SK-N-SH (cell line): ENCODE measurements at regions not wholly inside any gene's neighbourhood (a gene's known extent, or its start where the extent isn't known, plus 50 kb on each side); places are given as distances from the start of the nearest gene placed in this dataset.

ENCODE experiments used
- CTCF ChIA-PET: fragments of 300-600, 350-600 bp; formaldehyde crosslinking; extraction: SDS; loops from one replicate; lab custom pipeline; 2021; lab: Yijun Ruan, JAX
- POLR2A ChIA-PET: fragments of 350-600 bp; sonication (Branson Sonifier 250); formaldehyde crosslinking; extraction: SDS; loops from one replicate; lab custom pipeline; 2020; ENCODE audit warnings: antibody characterized with exemption, inconsistent platforms; lab: Yijun Ruan, JAX
- DNase-seq: peaks from one replicate; pipeline ENCODE4 v3.0.0; 2012
- H2AFZ ChIP-seq: fragments of 200-600 bp; sonication (generic); 2 replicates; pipeline ENCODE4 v1.8.1; 2016; ENCODE audit warnings: antibody characterized with exemption, mild to moderate bottlenecking, low read depth
- H3F3A ChIP-seq: fragments of 200-600 bp; sonication (generic); replicated peaks from 2 replicates; pipeline ENCODE3; 2016; ENCODE audit warnings: antibody characterized with exemption, mild to moderate bottlenecking; ENCODE audit not compliant: insufficient read depth
- H3K27ac ChIP-seq, 2 experiments: fragments of 200-500 bp in 1 of 2; fragments of 200-600 bp in 1 of 2; sonication (Bioruptor generic) in 1 of 2; sonication (generic), shearing (Covaris generic) in 1 of 2; 2 replicates each; pipeline versions ENCODE4 v1.5.1 to v1.6.1; 2014 to 2016; ENCODE audit warnings: low read depth in 2 of 2, inconsistent platforms in 1 of 2, low read length in 1 of 2, mild to moderate bottlenecking in 1 of 2, mixed read lengths in 1 of 2
- H3K27me3 ChIP-seq: fragments of 200-600 bp; sonication (generic), shearing (Covaris generic); 2 replicates; pipeline ENCODE4 v1.6.1; 2016; ENCODE audit warnings: mixed run types; ENCODE audit not compliant: insufficient read depth
- H3K36me3 ChIP-seq, 2 experiments: fragments of 200-500 bp in 1 of 2; fragments of 200-600 bp in 1 of 2; sonication (Bioruptor generic) in 1 of 2; sonication (generic) in 1 of 2; replicated peaks in 1 of 2; 2 replicates each; pipeline versions ENCODE3 to v1.5.1; 2014 to 2016; ENCODE audit warnings: low read length in 1 of 2, mild to moderate bottlenecking in 1 of 2; ENCODE audit not compliant: insufficient read depth in 2 of 2, control insufficient read depth in 1 of 2
- H3K4me1 ChIP-seq, 2 experiments: fragments of 200-500 bp in 1 of 2; fragments of 200-600 bp in 1 of 2; sonication (Bioruptor generic) in 1 of 2; sonication (generic), shearing (Covaris generic) in 1 of 2; 2 replicates each; pipeline versions ENCODE4 v1.5.1 to v1.6.1; 2014 to 2016; ENCODE audit warnings: low read depth in 1 of 2, low read length in 1 of 2, mixed run types in 1 of 2; ENCODE audit not compliant: insufficient read depth in 2 of 2, control insufficient read depth in 1 of 2
- H3K4me2 ChIP-seq: fragments of 200-600 bp; sonication (generic), shearing (Covaris generic); 2 replicates; pipeline ENCODE4 v1.6.1; 2017; ENCODE audit warnings: mixed run types
- H3K4me3 ChIP-seq, 2 experiments: fragments of 200-500 bp in 1 of 2; fragments of 200-600 bp in 1 of 2; sonication (Bioruptor generic) in 1 of 2; sonication (generic), shearing (Covaris generic) in 1 of 2; 2 replicates each; pipeline versions ENCODE4 v1.5.1 to v1.8.1; 2014 to 2016; ENCODE audit warnings: low read depth in 2 of 2, inconsistent platforms in 1 of 2, low read length in 1 of 2, mild to moderate bottlenecking in 1 of 2, mixed read lengths in 1 of 2, moderate library complexity in 1 of 2
- H3K79me2 ChIP-seq: fragments of 200-600 bp; sonication (generic); 2 replicates; pipeline ENCODE4 v1.8.1; 2017; ENCODE audit warnings: mild to moderate bottlenecking; ENCODE audit not compliant: insufficient read depth
- H3K9ac ChIP-seq: fragments of 200-600 bp; sonication (generic); 2 replicates; pipeline ENCODE4 v1.6.1; 2017; ENCODE audit warnings: mixed run types
- H3K9me2 ChIP-seq: fragments of 200-600 bp; sonication (generic); 2 replicates; pipeline ENCODE4 v1.6.1; 2017; ENCODE audit warnings: mixed run types
- H3K9me3 ChIP-seq: fragments of 200-600 bp; sonication (generic); 2 replicates; pipeline ENCODE4 v1.6.1; 2017; ENCODE audit warnings: mixed run types, mild to moderate bottlenecking, moderate library complexity
- H4K20me1 ChIP-seq: fragments of 200-600 bp; sonication (generic); 2 replicates; pipeline ENCODE4 v1.6.1; 2017; ENCODE audit warnings: mild to moderate bottlenecking, mixed run types; ENCODE audit not compliant: insufficient read depth
- CHD2 ChIP-seq: fragments of 150-350 bp; IDR thresholded peaks from 2 replicates; pipeline ENCODE4 v1.6.1; 2018; ENCODE audit warnings: low read length; ENCODE audit not compliant: partially characterized antibody
- EP300 ChIP-seq, 2 experiments: IDR thresholded peaks; 2 replicates each; pipeline versions ENCODE4 v1.4.0 to v1.6.1; 2012; ENCODE audit warnings: borderline replicate concordance in 1 of 2, low read depth in 1 of 2, low read length in 1 of 2
- EZH2phosphoT487 ChIP-seq: fragments of 200-600 bp; sonication (generic); IDR thresholded peaks from 2 replicates; pipeline ENCODE4 v1.6.1; 2017; ENCODE audit warnings: low read depth, mixed run types, mild to moderate bottlenecking, antibody characterized with exemption, moderate library complexity, borderline replicate concordance
- FOXJ3 ChIP-seq: sonication (generic); formaldehyde crosslinking; IDR thresholded peaks from 2 replicates; pipeline ENCODE4 v1.5.1; 2020; ENCODE audit warnings: mild to moderate bottlenecking, missing genetic modification reagents
- FOXM1 ChIP-seq: IDR thresholded peaks from 2 replicates; pipeline ENCODE4 v1.4.0; 2012; ENCODE audit warnings: low read depth, mild to moderate bottlenecking
- GABPA ChIP-seq: IDR thresholded peaks from 2 replicates; pipeline ENCODE4 v1.4.0; 2012; ENCODE audit warnings: low read depth, mild to moderate bottlenecking
- MEF2A ChIP-seq: IDR thresholded peaks from 2 replicates; pipeline ENCODE4 v1.4.0; 2012; ENCODE audit warnings: low read depth, borderline replicate concordance
- MXI1 ChIP-seq: IDR thresholded peaks from 2 replicates; pipeline ENCODE4 v1.6.1; 2012; ENCODE audit warnings: mild to moderate bottlenecking, low read depth, low read length, improper control_type of control experiment
- NFIC ChIP-seq: IDR thresholded peaks from 2 replicates; pipeline ENCODE4 v1.4.0; 2012; ENCODE audit warnings: borderline replicate concordance
- NRF1 ChIP-seq: IDR thresholded peaks from 2 replicates; pipeline ENCODE4 v1.6.1; 2012; ENCODE audit warnings: low read depth, mild to moderate bottlenecking, low read length
- RCOR1 ChIP-seq: fragments of 150-350 bp; IDR thresholded peaks from 2 replicates; pipeline ENCODE4 v1.6.1; 2017; ENCODE audit warnings: antibody characterized with exemption, low read length
- USF2 ChIP-seq: fragments of 150-350 bp; IDR thresholded peaks from 2 replicates; pipeline ENCODE4 v1.6.1; 2017; ENCODE audit warnings: antibody characterized with exemption, low read length, low read depth, borderline replicate concordance
- YY1 ChIP-seq: IDR thresholded peaks from 2 replicates; pipeline ENCODE4 v1.4.0; 2012; ENCODE audit warnings: low read depth, mild to moderate bottlenecking
- ZBTB33 ChIP-seq: IDR thresholded peaks from 2 replicates; pipeline ENCODE4 v1.4.0; 2012; ENCODE audit warnings: low read depth, borderline replicate concordance
- WGBS: methylation state at CpG from one replicate; pipeline ENCODE4 v1.1.6; 2017; ENCODE audit warnings: low lambda C conversion rate; 5-methylcytosine and 5-hydroxymethylcytosine counted together

GRCh38 chr5:89847743-89848142 lies 561.8 kb downstream of the CETN3 start:
- Histone ChIP-seq H3K4me1 (peaks cover 5 to 13% of the 10 kb centered on the region in 2 experiments; a peak in 2 of 4 replicates), H3K36me3 (no peaks in the 10 kb centered on the region), H2AFZ (peak overlapping the region; percentile 45; the same call in 1 of the 2 replicates), H3K9ac (no peak overlapping the region), H3K27ac (peak overlapping the region in 1 of 2 experiments; percentile 53; a peak in 2 of 4 replicates), H3K4me2 (no peak overlapping the region), H3K9me3 (no peaks in the 10 kb centered on the region), H3K27me3 (no peaks in the 10 kb centered on the region), H3K9me2 (no peaks in the 10 kb centered on the region), H3K79me2 (no peaks in the 10 kb centered on the region), H4K20me1 (no peaks in the 10 kb centered on the region), H3K4me3 (0 out of 4 replicates have a peak overlapping the region, but pooled peaks of 1 of the 2 experiments have one; percentile 6), H3F3A (no peaks in the 10 kb centered on the region)
- TF ChIP-seq MXI1 (no peak), EP300 (IDR thresholded peaks at IDR 0.05; ENCODE audit: borderline replicate concordance in 1 of 2, low read depth in 1 of 2, low read length in 1 of 2) (no peak), USF2 (no peak), FOXM1 (no peak), NRF1 (no peak), GABPA (no peak), NFIC (no peak), EZH2phosphoT487 (no peak), ZBTB33 (no peak), FOXJ3 (CRISPR knock-in tag) (no peak)
- 26% methylated on average over 4 of the region's 4 CpGs for WGBS
- ChIA-PET POLR2A (no interaction called here), CTCF (interaction anchor here (0.8 to 2.1 kb wide), 3 partner anchors 10 to 1118 kb away, joined by 4 to 6 read pairs (median 4); no protein-coding TSS in a partner anchor)
- no peak for DNase-seq

DNA sequence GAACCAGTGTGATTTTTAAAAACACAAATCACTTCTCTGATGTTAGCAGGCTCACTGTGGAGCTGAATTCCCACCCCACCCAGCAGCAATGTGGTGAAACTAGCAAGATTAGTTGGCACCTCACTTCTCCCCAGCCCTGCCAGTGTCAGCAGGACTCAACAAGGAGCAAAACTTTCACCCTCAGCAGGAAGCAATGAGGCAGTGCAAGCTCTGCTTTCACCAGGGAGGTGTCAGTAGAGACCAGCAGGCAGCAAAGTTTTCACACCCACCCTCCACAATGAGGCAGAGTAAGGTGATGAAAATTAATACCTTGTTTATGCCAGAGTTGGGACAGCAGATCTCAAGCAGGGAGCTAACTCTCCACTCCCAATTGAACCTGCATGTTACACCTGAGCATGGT lies 565.0 kb downstream of the CETN3 start:
- Histone ChIP-seq H3K4me3 (no peak overlapping the region), H4K20me1 (no peaks in the 10 kb centered on the region), H3K9me3 (no peaks in the 10 kb centered on the region), H3K4me2 (no peak overlapping the region), H3K27ac (no peak overlapping the region), H3K9ac (no peak overlapping the region), H3F3A (no peaks in the 10 kb centered on the region), H3K9me2 (no peaks in the 10 kb centered on the region), H3K36me3 (no peaks in the 10 kb centered on the region), H2AFZ (no peak overlapping the region), H3K4me1 (peaks cover 5 to 11% of the 10 kb centered on the region in 2 experiments; a peak in 2 of 4 replicates), H3K79me2 (no peaks in the 10 kb centered on the region), H3K27me3 (no peaks in the 10 kb centered on the region)
- DNase-seq: no peak
- ChIA-PET CTCF (interaction anchor here (1.0 kb wide), 1 partner anchor 12 kb away, joined by 4 read pairs; no protein-coding TSS in a partner anchor), POLR2A (no interaction called here)
- TF ChIP-seq YY1: no peak
- no peak for TF ChIP-seq FOXJ3 (CRISPR knock-in tag)
- TF ChIP-seq MEF2A: no peak
- no peak for TF ChIP-seq RCOR1
- no peak for TF ChIP-seq FOXM1
- no peak for TF ChIP-seq CHD2
